DMS153 (cell line): ENCODE measurements at regions not wholly inside any gene's neighbourhood (a gene's known extent, or its start where the extent isn't known, plus 50 kb on each side); places are given as distances from the start of the nearest gene placed in this dataset.

Source experiments
- DNase-seq: peaks from one replicate; lab custom pipeline; 2025; lab: John Stamatoyannopoulos, UW

- DNase-seq, result no peak
Measured at GRCh38 chr2:147358375-147358774, 486.5 kb upstream of the ACVR2A start.

GRCh38 chr2:147356157-147356556, 488.7 kb upstream of the ACVR2A start:
- DNase-seq, result no peak

- DNase-seq, result no peak
Measured at GRCh38 chr2:147355706-147356105, 489.1 kb upstream of the ACVR2A start.

DNA sequence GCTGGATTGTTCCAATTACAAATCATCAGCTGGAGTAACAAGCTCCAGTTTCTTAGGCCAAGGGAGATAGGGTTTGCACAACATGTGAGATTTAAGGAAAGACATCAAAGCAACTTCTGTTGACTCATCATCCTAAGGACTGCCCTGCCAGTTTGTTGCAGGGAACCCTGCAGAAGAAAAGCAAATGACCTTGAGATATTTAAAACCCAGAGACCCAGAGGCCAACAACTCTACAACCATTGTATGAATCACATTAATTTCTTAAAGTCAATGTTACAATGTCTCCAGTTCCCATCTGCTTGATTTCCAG, 491.8 kb upstream of the ACVR2A start:
- no peak for DNase-seq

DNA sequence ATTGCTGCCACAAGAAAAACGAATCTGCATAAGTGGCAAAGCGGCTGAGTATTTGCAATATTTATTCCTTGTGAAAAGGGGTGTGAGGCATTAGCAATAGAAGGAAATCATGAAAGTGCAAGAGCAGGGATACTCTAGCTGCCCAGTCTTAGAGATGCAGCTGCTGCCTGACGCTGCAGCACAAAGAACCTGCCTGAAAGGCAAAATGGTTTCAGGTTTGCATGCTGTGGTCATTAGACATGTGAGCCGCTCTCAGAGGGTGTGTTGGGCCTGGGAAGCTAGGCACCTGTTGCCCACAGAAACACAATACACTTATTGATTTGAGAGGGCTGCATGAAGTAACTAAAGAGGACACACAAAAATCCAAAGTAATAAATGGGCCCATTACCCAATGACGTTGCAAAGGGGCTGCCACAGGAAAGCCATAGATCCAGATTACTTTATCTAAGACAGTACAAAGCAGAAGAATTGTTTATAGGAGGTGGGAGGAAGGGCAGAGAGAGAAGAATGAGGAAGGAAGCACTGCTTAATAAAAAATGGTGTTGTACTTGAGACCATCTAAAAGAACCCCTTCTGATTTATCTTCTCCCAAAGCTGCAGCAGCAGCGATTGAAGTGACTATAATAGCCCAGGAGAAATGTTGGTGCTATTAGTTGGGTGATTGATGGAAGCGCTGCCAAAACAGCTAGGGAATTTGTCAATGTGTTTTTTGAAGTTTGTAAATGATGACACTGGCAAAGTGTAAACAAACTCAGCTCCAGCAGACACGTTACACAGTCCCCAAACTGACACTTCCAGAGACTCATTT, 492.4 kb upstream of the ACVR2A start:
- DNase-seq, result peak; percentile 81

DNA sequence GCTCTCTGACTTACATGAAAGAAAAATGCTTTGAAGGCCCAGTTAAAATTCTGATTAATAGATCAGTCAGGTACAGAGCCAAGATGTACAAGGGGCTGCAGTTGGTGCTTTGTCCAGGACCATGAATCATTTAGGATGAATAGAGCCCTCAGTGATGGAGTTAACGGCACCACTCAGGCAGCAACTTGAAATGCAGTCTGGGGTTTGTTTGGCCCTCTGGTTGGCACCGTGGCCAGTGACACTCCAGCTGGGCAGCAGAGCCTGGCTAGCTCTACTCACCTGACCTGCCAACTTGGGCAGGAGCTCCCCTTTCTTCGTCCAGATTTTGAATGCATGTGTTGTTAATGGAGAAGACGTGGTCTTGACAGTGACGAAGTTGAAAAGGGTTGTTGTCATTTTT, 493.0 kb upstream of the ACVR2A start:
- DNase-seq, result no peak

- no peak for DNase-seq
Measured at GRCh38 chr2:147348931-147349555, 495.8 kb upstream of the ACVR2A start.

DNA sequence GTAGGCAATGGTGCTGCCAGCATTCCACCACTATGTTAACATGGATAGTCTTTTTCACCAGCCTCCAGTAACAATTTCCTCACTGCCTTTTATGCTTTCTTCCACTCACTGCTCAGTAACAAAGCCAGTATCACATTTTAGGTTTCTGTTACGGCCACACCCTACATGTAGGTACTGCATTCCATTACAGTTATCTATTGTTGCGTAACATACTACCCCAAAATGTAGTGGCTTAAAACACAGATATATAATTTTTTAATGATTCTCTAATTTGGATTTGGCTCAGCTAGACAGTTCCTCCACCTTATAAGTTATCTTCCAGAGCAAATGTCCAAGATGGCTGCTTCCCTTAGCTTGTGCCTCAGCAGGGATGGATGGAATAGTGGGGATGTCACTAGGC, 498.7 kb upstream of the ACVR2A start:
- DNase-seq, result no peak

DNA sequence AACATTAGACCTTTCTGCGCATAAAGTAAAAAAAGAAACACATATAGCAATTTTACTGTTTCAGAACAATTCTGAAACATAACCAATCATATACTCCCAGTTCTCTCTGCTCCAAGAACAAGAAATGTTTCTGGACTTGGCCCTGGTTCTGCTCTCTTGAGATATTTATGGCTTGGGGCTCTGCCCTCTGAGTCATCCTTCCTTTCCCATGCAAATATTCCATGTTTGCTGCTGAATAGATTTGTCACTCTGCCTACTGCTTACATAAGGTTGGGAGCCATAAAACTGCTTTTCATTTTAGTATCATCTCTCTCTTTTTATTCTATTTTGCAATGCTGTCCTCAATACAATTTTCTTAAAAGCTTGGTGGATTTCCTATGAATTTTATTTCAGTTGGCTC, 499.6 kb upstream of the ACVR2A start:
- DNase-seq, result no peak

GRCh38 chr2:147342329-147342728, 502.5 kb upstream of the ACVR2A start:
- no peak for DNase-seq

- DNase-seq, result no peak
Measured at GRCh38 chr2:147331790-147332419, 512.9 kb upstream of the ACVR2A start.

- no peak for DNase-seq
Measured at GRCh38 chr2:147330925-147331324, 513.9 kb upstream of the ACVR2A start.

GRCh38 chr2:147327613-147328012, 517.2 kb upstream of the ACVR2A start:
- DNase-seq, result no peak

DNA sequence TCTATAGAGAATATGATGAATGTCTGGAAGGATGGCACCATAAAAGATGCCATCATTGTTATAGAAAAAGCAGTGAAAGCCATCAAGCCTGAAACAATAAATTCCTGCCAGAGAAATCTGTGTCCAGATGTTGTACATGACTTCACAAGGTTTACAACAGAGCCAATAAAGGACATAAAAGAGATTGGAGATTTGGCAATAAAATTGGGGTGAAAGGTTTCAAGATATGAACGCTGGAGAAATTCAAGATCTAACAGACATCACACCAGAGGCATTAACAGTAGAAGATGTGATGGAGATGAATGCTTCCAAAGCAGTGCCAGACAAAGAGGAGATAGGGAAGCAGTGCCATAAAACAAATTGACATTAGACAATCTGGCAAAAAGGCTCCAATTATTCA, 518.8 kb upstream of the ACVR2A start:
- no peak for DNase-seq

- DNase-seq, result no peak
Measured at GRCh38 chr2:147320146-147320545, 524.7 kb upstream of the ACVR2A start.

DNA sequence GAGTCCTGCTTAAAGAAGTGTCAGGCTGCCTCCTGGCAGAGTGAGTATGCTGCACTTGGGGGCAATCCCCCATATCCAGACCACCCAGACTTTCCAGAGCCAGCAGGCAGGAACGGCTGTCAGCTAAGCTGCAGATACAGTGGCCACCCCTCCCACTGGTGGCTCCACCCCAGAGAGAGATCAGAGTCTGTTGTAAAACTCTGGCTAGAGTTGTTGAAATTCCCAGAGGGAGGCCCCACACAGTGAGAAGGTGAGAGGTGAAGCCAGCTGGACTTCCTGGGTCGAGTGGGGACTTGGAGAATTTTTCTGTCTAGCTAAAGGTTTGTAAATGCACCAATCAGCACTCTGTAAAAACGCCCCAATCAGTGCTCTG, 533.8 kb upstream of the ACVR2A start:
- no peak for DNase-seq

GRCh38 chr2:147310335-147311057, 534.3 kb upstream of the ACVR2A start:
- DNase-seq, result no peak

DNA sequence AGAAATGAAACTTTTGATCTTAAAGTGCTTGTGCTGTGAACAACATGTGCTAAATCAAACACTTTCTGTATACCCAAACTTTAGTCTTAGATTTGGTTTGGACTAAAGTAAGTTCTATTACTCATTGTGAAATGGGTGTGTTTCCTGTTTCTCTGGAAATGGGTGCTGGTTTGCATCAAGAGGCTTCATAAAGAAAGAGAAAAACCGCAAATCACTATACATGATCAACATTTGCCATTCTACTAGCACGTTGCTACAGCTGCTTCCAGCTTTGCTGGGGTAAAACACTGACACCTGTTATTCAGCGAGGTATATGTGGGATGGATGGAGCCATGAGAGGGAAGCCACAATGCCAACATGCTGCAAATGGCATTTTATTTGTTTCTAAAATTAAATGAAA, 547.0 kb upstream of the ACVR2A start:
- DNase-seq, result peak; percentile 24

- DNase-seq, result no peak
Measured at GRCh38 chr2:147294825-147295392, 549.9 kb upstream of the ACVR2A start.

DNA sequence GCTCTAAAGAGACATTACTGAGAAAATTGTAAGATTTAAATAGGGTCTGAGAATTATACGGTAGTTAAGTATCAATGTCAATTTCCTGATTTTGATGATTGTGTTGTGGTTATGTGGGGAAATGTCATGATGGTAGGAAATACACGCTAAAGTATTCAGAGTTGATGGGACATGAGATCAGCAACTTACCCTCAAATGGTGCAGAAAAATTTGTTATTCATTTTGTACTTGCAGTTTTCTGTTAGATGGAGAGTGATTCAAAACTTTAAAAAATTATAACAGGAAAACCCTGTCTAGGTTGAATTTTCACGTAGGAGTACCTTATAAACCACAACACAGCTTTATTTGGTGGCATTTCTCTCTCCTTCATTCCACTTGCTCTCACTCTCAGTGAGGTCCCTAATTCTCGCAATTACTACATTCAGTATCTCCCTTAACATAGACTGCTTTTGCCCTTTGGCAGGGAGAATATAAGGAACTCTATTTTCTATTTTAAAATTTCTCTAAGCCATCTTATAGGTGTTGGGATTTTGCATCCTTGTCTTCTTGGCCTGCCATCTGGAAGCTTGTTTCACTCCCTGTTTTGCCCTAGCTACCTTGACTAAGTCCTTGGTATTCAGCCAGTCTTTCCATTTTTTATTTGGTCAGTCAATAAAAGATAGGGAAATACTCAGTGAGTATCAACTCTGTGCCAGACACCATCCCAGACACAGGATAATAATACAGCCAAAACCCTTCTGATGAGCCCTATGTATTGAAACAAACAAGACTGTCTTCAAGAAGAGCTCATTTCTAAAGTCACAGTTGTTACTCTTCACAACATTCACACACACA, 550.6 kb upstream of the ACVR2A start:
- no peak for DNase-seq

GRCh38 chr2:147288131-147288530, 556.7 kb upstream of the ACVR2A start:
- DNase-seq, result no peak

DNA sequence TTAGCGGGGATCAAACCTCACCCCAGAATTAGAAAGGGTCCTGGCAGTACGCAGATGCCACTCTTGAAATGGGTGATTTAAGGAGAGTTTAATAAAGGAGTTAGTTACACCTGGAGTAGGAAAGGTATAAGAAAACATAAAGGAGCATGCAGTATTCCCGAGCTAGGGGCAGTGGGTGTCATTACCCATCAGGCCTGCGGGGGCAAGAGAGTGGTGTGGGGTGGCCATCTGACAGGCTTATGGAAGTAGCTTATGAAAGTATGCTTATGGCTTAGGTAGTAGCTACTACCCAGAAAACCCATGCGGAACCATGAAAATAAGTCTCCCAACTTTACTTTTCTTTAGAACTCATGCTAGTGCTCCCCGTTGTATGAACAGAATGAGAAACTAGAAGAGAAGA, 568.9 kb upstream of the ACVR2A start:
- no peak for DNase-seq
